ENCODE measurements at regions not wholly inside any gene's neighbourhood (a gene's known extent, or its start where the extent isn't known, plus 50 kb on each side); places are given as distances from the start of the nearest gene placed in this dataset.
"Not testable (repeated sequence)": the region's sequence is repeated elsewhere in the genome, so short reads cannot be mapped to it uniquely, and the experiment has no call there.

DNA sequence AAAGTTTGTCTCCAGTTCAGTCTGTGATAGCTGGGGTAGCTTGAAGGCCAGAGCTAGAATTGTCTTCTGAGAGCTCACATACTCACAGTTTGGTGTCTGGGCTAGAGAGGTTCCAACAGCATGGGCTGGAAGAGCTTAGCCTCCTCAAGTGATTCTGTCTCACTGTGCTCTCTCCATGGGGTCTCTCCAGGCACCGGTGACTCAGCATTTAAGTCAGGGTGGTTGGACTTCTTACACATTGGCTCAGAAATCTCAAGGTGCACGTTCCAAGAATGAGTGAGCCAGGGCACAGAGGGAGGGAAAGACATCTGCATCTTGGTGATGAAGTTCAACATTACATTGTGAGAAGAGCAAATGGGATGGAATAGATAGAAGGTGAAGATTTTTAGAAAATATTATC lies 207.3 kb upstream of the DDX18 start:
- intact Hi-C loops (cut with DNase I) = no loop called here
- Histone ChIP-seq H3K27ac (ENCODE audit: low read depth in 1 of 2, low read length in 2 of 2) (no peak overlapping the region), H3K36me3 (ENCODE audit: control insufficient read depth in 1 of 2, insufficient read depth in 2 of 2, low read length in 1 of 2) (no peaks in the 10 kb centered on the region), H3K4me3 (ENCODE audit: low read length in 2 of 2) (no peak overlapping the region), H3K9me3 (ENCODE audit: control insufficient read depth, low read length) (no peaks in the 10 kb centered on the region), H3K4me1 (ENCODE audit: control insufficient read depth in 1 of 2, insufficient read depth in 2 of 2, low read length in 2 of 2) (no peaks in the 10 kb centered on the region), H3K27me3 (ENCODE audit: control insufficient read depth in 1 of 2, insufficient read depth in 2 of 2, low read length in 1 of 2) (no peaks in the 10 kb centered on the region)
- WGBS, 2 donors = 33 to 79% methylated on average over 2 of the region's 2 CpGs
- ATAC-seq (ENCODE audit: low FRiP score) = no peak
- DNase-seq = no peak

DNA sequence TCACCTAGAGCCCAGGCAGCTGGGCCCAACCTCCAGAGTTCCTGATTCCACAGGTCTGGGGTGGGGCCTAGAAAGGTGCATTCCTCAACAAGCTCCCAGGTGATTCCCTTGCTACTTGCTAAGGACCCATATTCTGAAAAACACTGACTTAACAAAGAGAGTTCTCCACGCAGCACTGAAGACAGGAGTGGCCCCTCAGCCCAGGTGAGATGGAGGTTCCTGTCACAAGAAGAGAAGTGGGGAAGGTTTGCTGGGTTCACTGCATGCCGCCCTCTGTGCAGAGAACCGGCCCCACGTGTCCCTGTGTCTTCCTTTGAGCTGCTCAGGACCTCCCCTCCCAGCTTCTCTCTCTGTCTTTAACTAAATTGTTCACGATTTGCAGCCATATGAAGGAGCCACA lies 201.4 kb upstream of the DDX18 start:
- Histone ChIP-seq H3K27me3 (ENCODE audit: control insufficient read depth in 1 of 2, insufficient read depth in 2 of 2, low read length in 1 of 2) (no peaks in the 10 kb centered on the region), H3K4me1 (ENCODE audit: control insufficient read depth in 1 of 2, insufficient read depth in 2 of 2, low read length in 2 of 2) (no peaks in the 10 kb centered on the region), H3K9me3 (ENCODE audit: control insufficient read depth, low read length) (no peaks in the 10 kb centered on the region), H3K4me3 (ENCODE audit: low read length in 2 of 2) (no peak overlapping the region), H3K36me3 (ENCODE audit: control insufficient read depth in 1 of 2, insufficient read depth in 2 of 2, low read length in 1 of 2) (no peaks in the 10 kb centered on the region), H3K27ac (ENCODE audit: low read depth in 1 of 2, low read length in 2 of 2) (no peak overlapping the region)
- ATAC-seq (ENCODE audit: low FRiP score) = no peak
- intact Hi-C loops (cut with DNase I) = no loop called here
- 60 to 69% methylated on average over 5 of the region's 5 CpGs for WGBS, 2 donors
- no peak for DNase-seq

DNA sequence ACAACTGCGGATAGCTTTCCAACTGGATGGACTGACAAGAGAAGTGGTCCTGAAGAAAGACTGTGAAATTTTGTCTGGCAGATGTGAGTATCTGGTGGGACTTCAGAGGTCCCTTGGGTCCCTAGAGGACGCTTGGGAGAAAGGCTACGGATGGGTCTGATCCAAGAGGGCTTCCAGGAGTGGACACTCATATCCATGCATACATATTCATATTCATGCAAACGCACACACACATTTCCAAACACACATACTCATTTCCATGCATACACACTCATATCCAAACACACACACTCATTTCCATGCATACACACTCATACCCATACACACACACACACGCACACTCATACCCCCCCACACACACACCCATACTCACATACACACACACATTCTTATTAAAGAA lies 200.2 kb upstream of the DDX18 start:
- Histone ChIP-seq H3K9me3 (ENCODE audit: control insufficient read depth, low read length) (no peaks in the 10 kb centered on the region), H3K27ac (ENCODE audit: low read depth in 1 of 2, low read length in 2 of 2) (no peak overlapping the region), H3K4me3 (ENCODE audit: low read length in 2 of 2) (no peak overlapping the region), H3K36me3 (ENCODE audit: control insufficient read depth in 1 of 2, insufficient read depth in 2 of 2, low read length in 1 of 2) (no peaks in the 10 kb centered on the region), H3K4me1 (ENCODE audit: control insufficient read depth in 1 of 2, insufficient read depth in 2 of 2, low read length in 2 of 2) (no peaks in the 10 kb centered on the region), H3K27me3 (ENCODE audit: control insufficient read depth in 1 of 2, insufficient read depth in 2 of 2, low read length in 1 of 2) (no peaks in the 10 kb centered on the region)
- 82 to 90% methylated on average over 5 of the region's 5 CpGs for WGBS, 2 donors
- DNase-seq (no peak), ATAC-seq (ENCODE audit: low FRiP score) (no peak)
- intact Hi-C loops (cut with DNase I) = no loop called here

DNA sequence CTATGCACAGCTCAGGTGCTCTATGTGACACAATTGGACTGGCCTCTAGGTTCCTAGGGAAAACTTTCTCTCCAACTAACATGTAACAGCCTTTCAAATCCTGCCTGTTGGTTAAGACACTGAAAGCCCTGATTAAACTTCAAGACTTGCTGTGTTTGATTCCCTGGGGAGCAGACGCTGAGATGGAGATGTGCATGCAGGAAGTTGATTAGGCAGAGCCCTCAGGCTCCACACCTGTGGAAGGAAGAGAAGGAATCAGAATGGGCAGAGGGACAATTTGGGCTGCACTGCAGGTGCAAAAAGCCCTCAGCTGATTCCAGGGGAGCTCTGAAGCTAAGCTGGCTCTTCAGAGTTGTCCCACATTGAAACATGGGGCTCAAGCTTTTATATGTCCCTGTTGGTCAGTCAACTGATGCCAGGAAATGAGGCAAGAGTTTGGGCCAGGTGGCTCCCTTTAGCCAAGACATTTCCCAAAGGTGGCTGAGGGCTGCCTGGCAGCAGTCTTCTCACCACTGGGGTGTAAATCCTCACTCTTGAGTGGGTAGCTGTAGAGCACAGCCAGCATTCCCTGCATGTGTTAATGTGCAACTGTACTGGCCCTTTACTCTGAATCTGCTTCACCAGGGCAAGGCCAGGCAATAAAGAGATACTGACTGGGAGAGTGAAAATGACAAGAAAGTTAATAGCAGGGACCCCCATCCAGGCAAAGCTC lies 199.5 kb upstream of the DDX18 start:
- ATAC-seq (ENCODE audit: low FRiP score) (no peak), DNase-seq (no peak)
- Histone ChIP-seq H3K27ac (ENCODE audit: low read depth in 1 of 2, low read length in 2 of 2) (no peak overlapping the region), H3K27me3 (ENCODE audit: control insufficient read depth in 1 of 2, insufficient read depth in 2 of 2, low read length in 1 of 2) (no peaks in the 10 kb centered on the region), H3K36me3 (ENCODE audit: control insufficient read depth in 1 of 2, insufficient read depth in 2 of 2, low read length in 1 of 2) (no peaks in the 10 kb centered on the region), H3K4me3 (ENCODE audit: low read length in 2 of 2) (no peak overlapping the region), H3K4me1 (ENCODE audit: control insufficient read depth in 1 of 2, insufficient read depth in 2 of 2, low read length in 2 of 2) (no peaks in the 10 kb centered on the region), H3K9me3 (ENCODE audit: control insufficient read depth, low read length) (no peaks in the 10 kb centered on the region)
- 36 to 63% methylated on average over 1 of the region's 1 CpG for WGBS, 2 donors
- intact Hi-C loops (cut with DNase I) = no loop called here

DNA sequence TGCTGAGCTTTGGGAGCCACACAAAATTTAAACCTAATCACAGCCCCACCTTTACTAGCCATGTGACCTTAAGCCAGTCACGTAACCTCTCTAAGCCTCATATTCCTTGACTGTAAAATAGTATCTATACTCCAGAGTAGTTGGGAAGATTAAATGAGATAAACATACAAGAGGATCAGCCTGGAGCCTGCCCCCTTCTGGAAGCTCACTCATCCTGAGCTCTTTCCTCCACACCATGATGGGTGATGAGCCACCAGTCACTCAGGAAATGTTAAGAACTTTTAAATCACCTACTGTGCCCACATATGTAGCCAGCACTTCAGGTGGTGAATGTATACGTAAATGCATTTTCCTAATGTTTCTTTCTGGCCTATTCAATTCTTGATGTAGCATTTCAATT lies 195.9 kb upstream of the DDX18 start:
- Histone ChIP-seq H3K27me3 (ENCODE audit: control insufficient read depth in 1 of 2, insufficient read depth in 2 of 2, low read length in 1 of 2) (no peaks in the 10 kb centered on the region), H3K36me3 (ENCODE audit: control insufficient read depth in 1 of 2, insufficient read depth in 2 of 2, low read length in 1 of 2) (no peaks in the 10 kb centered on the region), H3K27ac (ENCODE audit: low read depth in 1 of 2, low read length in 2 of 2) (no peak overlapping the region), H3K9me3 (ENCODE audit: control insufficient read depth, low read length) (no peaks in the 10 kb centered on the region), H3K4me3 (ENCODE audit: low read length in 2 of 2) (no peak overlapping the region), H3K4me1 (ENCODE audit: control insufficient read depth in 1 of 2, insufficient read depth in 2 of 2, low read length in 2 of 2) (no peaks in the 10 kb centered on the region)
- 79 to 89% methylated on average over 2 of the region's 2 CpGs for WGBS, 2 donors
- DNase-seq (no peak), ATAC-seq (ENCODE audit: low FRiP score) (no peak)
- intact Hi-C loops (cut with DNase I) = no loop called here

DNA sequence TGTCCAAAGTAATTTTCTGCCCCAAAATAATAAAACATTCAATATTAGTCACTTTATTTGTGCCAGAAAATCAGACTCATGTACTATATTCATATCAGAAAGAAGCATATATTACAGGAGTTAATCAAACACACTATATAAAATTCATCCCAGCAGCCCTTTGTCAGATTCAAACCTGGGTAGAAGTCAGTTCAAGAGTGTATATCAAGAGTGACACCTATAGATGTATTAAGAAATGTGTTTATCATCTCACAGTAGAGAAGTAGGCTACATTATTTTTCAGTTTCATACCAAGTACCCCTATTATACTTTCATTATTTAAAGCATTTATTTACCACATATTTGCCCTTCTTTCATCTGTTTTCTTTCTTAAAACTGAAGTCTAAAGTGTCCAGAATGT lies 193.2 kb upstream of the DDX18 start:
- H3K9me3 ChIP-seq (ENCODE audit: control insufficient read depth, low read length) = no peaks in the 10 kb centered on the region

DNA sequence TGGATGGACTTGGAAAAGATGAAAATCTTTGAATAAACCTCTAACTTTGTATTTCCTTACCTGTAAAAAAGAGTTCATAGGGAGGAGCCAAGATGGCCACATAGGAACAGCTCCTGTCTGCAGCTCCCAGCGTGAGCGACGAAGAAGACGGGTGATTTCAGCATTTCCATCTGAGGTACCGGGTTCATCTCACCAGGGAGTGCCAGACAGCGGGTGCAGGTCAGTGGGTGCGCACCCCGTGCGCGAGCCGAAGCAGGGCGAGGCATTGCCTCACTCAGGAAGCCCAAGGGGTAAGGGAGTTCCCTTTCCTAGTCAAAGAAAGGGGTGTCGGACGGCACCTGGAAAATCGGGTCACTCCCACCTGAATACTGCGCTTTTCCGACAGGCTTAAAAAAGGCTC lies 191.3 kb upstream of the DDX18 start:
- ATAC-seq (ENCODE audit: low FRiP score); H3K4me3 ChIP-seq (ENCODE audit: low read length in 2 of 2); DNase-seq; H3K27me3 ChIP-seq (ENCODE audit: control insufficient read depth in 1 of 2, insufficient read depth in 2 of 2, low read length in 1 of 2); H3K36me3 ChIP-seq (ENCODE audit: control insufficient read depth in 1 of 2, insufficient read depth in 2 of 2, low read length in 1 of 2); intact Hi-C loops (cut with DNase I); H3K27ac ChIP-seq (ENCODE audit: low read depth in 1 of 2, low read length in 2 of 2); H3K9me3 ChIP-seq (ENCODE audit: control insufficient read depth, low read length); H3K4me1 ChIP-seq (ENCODE audit: control insufficient read depth in 1 of 2, insufficient read depth in 2 of 2, low read length in 2 of 2): not testable (repeated sequence)
- WGBS, 2 donors = 91 to 93% methylated on average over 17 of the region's 17 CpGs

More for the DNA sequence above, 193.2 kb upstream of the DDX18 start:
- Histone ChIP-seq H3K4me3 (ENCODE audit: low read length in 2 of 2) (no peak overlapping the region), H3K27ac (ENCODE audit: low read depth in 1 of 2, low read length in 2 of 2) (no peak overlapping the region), H3K36me3 (ENCODE audit: control insufficient read depth in 1 of 2, insufficient read depth in 2 of 2, low read length in 1 of 2) (no peaks in the 10 kb centered on the region), H3K4me1 (ENCODE audit: control insufficient read depth in 1 of 2, insufficient read depth in 2 of 2, low read length in 2 of 2) (no peaks in the 10 kb centered on the region), H3K27me3 (ENCODE audit: control insufficient read depth in 1 of 2, insufficient read depth in 2 of 2, low read length in 1 of 2) (no peaks in the 10 kb centered on the region)
- intact Hi-C loops (cut with DNase I) = no loop called here
- no peak for DNase-seq
- no peak for ATAC-seq (ENCODE audit: low FRiP score)

DNA sequence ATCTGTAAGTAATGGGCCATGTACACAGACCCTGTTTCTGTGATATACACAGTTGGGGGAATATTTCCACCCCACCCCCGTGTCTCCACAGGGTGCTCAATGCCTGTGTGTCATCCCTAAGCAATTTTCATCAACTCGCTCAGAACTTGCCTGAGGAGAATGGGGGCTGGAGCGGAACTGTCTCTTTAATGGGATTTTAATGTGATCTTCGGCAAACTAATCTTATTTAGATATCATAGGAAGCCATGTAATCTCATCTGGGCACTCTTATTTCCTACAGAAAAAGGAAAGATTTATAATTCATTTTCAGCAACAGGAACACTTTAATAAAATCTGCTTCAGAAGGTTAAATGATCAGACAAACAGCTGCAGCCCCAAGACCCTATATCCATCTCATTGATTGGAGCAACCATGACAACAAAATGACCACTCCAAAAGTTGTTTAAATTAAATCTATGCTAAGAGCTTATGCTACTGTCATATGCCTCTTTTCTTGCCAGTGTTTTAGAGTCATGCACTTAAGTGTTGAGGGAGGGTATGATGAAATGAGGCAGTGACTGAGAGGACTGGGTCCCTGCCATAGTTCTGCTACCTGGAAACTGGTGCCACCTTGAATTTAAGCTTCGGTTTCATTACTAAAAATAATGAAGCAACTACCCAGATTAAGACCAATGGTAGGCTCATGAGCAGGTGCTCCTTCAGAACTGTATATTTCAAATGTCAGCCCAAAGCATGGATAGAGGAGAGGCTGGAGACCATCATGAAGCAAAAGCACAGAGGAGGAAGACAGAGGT lies 183.1 kb upstream of the DDX18 start:
- no peaks in the 10 kb centered on the region for H3K27me3 ChIP-seq (ENCODE audit: control insufficient read depth in 1 of 2, insufficient read depth in 2 of 2, low read length in 1 of 2)
- no peaks in the 10 kb centered on the region for H3K4me1 ChIP-seq (ENCODE audit: control insufficient read depth in 1 of 2, insufficient read depth in 2 of 2, low read length in 2 of 2)
- DNase-seq = no peak
- ATAC-seq (ENCODE audit: low FRiP score) = no peak
- H3K9me3 ChIP-seq (ENCODE audit: control insufficient read depth, low read length) = no peaks in the 10 kb centered on the region
- H3K27ac ChIP-seq (ENCODE audit: low read depth in 1 of 2, low read length in 2 of 2) = no peak overlapping the region
- intact Hi-C loops (cut with DNase I) = no loop called here
- no peaks in the 10 kb centered on the region for H3K36me3 ChIP-seq (ENCODE audit: control insufficient read depth in 1 of 2, insufficient read depth in 2 of 2, low read length in 1 of 2)
- 71 to 74% methylated on average over 5 of the region's 5 CpGs for WGBS, 2 donors
- no peak overlapping the region for H3K4me3 ChIP-seq (ENCODE audit: low read length in 2 of 2)

DNA sequence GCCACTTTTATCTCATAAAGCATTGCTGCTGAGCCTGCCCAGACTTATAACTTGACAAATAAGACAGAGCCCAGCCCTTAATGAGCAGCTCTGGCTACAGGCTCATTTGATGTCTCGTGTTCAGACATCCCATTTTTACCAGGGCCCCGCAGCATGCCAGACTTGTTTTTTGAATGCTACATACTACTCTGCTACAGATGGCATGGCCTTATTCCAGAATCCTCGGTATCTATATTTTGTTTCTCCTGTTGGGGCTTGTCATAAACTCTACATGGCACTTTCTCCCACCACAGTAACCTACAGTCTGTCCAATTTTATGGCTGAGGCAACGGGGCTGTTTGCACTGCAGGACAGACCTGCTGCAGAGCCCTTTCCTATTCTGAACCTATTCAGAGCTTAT lies 179.0 kb upstream of the DDX18 start:
- H3K27ac ChIP-seq (ENCODE audit: low read depth in 1 of 2, low read length in 2 of 2) = no peak overlapping the region
- H3K27me3 ChIP-seq (ENCODE audit: control insufficient read depth in 1 of 2, insufficient read depth in 2 of 2, low read length in 1 of 2) = no peaks in the 10 kb centered on the region
- no peaks in the 10 kb centered on the region for H3K36me3 ChIP-seq (ENCODE audit: control insufficient read depth in 1 of 2, insufficient read depth in 2 of 2, low read length in 1 of 2)
- H3K4me3 ChIP-seq (ENCODE audit: low read length in 2 of 2) = no peak overlapping the region
- WGBS, 2 donors = 46 to 50% methylated on average over 4 of the region's 4 CpGs
- DNase-seq (no peak), ATAC-seq (ENCODE audit: low FRiP score) (no peak)
- no peaks in the 10 kb centered on the region for H3K9me3 ChIP-seq (ENCODE audit: control insufficient read depth, low read length)
- H3K4me1 ChIP-seq (ENCODE audit: control insufficient read depth in 1 of 2, insufficient read depth in 2 of 2, low read length in 2 of 2) = no peaks in the 10 kb centered on the region
- intact Hi-C loops (cut with DNase I) = no loop called here
